Mucosa of stomach (tissue), 1 donor: ENCODE measurements at regions not wholly inside any gene's neighbourhood (a gene's known extent, or its start where the extent isn't known, plus 50 kb on each side); places are given as distances from the start of the nearest gene placed in this dataset.

Experiments
- H3K27me3 ChIP-seq: one replicate; pipeline ENCODE4 v1.7.0; 2013; ENCODE audit warnings: mild to moderate bottlenecking, low read length; ENCODE audit not compliant: control insufficient read depth, insufficient read depth
- H3K36me3 ChIP-seq: one replicate; pipeline ENCODE4 v1.7.0; 2013; ENCODE audit warnings: low read length; ENCODE audit not compliant: control insufficient read depth, insufficient read depth
- H3K4me1 ChIP-seq: one replicate; pipeline ENCODE4 v1.7.0; 2013; ENCODE audit warnings: mild to moderate bottlenecking, low read length; ENCODE audit not compliant: control insufficient read depth, insufficient read depth
- H3K4me3 ChIP-seq: one replicate; pipeline ENCODE4 v1.7.0; 2013; ENCODE audit warnings: low read length
- H3K9ac ChIP-seq: one replicate; pipeline ENCODE4 v1.7.0; 2013; ENCODE audit warnings: mild to moderate bottlenecking, low read length, moderate library complexity
- H3K9me3 ChIP-seq: one replicate; pipeline ENCODE4 v1.7.0; 2013; ENCODE audit warnings: mild to moderate bottlenecking, low read length, moderate library complexity; ENCODE audit not compliant: control insufficient read depth
- donor health status: Pancreatic carcinoma.

GRCh38 chr1:47637111-47637685 lies 199.4 kb downstream of the FOXD2 start:
- Histone ChIP-seq H3K4me3 (no peak overlapping the region), H3K9ac (no peak overlapping the region), H3K27me3 (no peaks in the 10 kb centered on the region), H3K4me1 (no peaks in the 10 kb centered on the region), H3K36me3 (no peaks in the 10 kb centered on the region), H3K9me3 (no peaks in the 10 kb centered on the region)

- no peaks in the 10 kb centered on the region for H3K27me3 ChIP-seq
- H3K36me3 ChIP-seq = no peaks in the 10 kb centered on the region
- no peak overlapping the region for H3K4me3 ChIP-seq
These were observed 200.4 kb downstream of the FOXD2 start for GRCh38 chr1:47638240-47638639.

DNA sequence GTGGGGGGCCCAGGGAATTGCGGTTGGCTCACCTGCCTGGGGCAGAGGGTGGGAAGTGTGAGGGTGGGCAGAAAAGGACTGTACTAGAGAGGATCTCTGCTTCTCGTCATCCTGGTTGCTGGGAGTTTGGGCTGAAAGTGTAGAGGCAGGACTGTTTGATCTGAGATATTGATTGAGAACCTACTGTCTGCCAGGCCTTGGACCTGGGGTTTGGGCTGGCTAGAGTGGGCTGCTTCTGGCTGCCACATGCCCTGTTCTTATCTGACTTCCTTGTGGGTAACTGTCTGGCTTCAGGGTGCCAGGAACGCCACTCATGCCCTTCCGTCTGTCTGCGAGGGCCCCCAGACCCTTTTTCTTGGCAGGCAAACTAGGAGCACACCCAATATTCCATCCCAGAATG lies 200.9 kb downstream of the FOXD2 start:
- no peaks in the 10 kb centered on the region for H3K36me3 ChIP-seq
- H3K27me3 ChIP-seq = peaks cover 4% of the 10 kb centered on the region
- H3K4me1 ChIP-seq = no peaks in the 10 kb centered on the region
- H3K4me3 ChIP-seq = no peak overlapping the region
- H3K9me3 ChIP-seq = no peaks in the 10 kb centered on the region
- no peak overlapping the region for H3K9ac ChIP-seq

More at GRCh38 chr1:47638240-47638639, 200.4 kb downstream of the FOXD2 start:
- no peaks in the 10 kb centered on the region for H3K4me1 ChIP-seq
- no peaks in the 10 kb centered on the region for H3K9me3 ChIP-seq
- no peak overlapping the region for H3K9ac ChIP-seq

DNA sequence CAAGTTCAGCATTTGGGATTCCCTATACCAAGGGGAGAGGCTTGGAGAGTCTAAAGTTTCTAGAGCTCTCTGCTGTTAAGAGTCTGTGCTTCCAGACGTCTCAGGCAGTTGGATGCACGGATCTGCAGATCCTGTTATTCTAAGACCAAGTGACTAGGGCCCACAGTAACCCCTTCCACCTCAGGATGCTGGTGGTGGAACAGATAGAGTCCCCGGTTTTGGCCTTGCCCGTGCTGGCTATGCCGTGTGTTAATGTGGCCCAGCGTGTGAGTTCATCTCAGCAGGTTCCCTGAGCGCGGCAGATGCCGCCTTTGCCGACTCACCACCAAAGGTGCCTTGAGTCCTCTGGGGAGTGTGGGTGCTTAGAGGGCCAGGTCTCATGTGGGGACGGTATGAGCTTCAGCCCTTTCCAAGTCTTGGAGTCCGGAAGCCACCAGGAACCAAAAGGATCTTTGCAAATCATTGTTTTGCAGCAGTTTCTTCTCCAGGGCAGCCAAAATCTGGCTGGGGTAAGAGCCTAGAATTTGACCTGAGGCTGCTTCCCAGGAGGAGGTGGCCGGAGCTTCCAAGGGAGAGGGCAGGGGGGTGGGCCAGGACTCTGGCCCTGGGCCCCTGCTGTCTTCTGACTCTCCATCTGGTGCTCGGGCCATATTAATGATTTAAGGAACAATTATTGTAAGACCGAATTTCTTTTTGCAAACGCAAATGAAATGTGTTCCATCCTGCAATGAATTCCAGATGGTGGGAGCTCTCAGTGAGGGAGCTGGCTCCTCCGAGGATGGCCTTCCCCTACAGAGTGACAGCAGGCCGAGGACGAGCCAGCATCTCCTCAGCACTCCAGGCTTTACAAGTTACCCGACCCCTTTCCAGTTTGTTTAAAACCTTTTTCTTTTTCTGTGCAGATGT lies 205.7 kb downstream of the FOXD2 start:
- H3K27me3 ChIP-seq = peaks cover 5% of the 10 kb centered on the region

DNA sequence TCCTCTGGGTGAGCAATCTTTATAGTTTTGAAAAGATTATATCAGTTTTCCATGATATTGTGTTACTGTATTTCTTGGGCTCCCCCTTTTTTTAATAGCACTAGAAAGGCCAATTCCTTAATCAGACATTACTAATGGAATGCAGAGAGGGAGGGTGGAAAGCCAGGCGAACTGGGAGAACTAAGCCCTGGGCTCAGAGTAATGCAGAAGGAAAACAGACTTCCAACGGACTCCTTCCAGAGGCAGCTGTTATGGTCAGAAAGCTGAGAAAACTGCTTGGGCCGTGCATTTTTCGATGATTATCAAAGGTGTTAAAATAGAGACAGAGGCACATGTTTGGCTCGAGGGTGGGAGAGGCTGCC lies 206.3 kb downstream of the FOXD2 start:
- Histone ChIP-seq H3K36me3 (no peaks in the 10 kb centered on the region), H3K9me3 (no peaks in the 10 kb centered on the region), H3K9ac (no peak overlapping the region), H3K4me3 (no peak overlapping the region), H3K4me1 (no peaks in the 10 kb centered on the region), H3K27me3 (peaks cover 5% of the 10 kb centered on the region)

More for the DNA sequence above, 205.7 kb downstream of the FOXD2 start:
- no peaks in the 10 kb centered on the region for H3K9me3 ChIP-seq
- H3K4me1 ChIP-seq = no peaks in the 10 kb centered on the region
- H3K36me3 ChIP-seq = no peaks in the 10 kb centered on the region
- no peak overlapping the region for H3K9ac ChIP-seq
- no peak overlapping the region for H3K4me3 ChIP-seq

- Histone ChIP-seq H3K27me3 (peaks cover 5% of the 10 kb centered on the region), H3K9ac (no peak overlapping the region), H3K36me3 (no peaks in the 10 kb centered on the region), H3K4me3 (no peak overlapping the region), H3K9me3 (no peaks in the 10 kb centered on the region), H3K4me1 (peaks cover 1% of the 10 kb centered on the region)
These were observed 207.3 kb downstream of the FOXD2 start for GRCh38 chr1:47645151-47645550.

DNA sequence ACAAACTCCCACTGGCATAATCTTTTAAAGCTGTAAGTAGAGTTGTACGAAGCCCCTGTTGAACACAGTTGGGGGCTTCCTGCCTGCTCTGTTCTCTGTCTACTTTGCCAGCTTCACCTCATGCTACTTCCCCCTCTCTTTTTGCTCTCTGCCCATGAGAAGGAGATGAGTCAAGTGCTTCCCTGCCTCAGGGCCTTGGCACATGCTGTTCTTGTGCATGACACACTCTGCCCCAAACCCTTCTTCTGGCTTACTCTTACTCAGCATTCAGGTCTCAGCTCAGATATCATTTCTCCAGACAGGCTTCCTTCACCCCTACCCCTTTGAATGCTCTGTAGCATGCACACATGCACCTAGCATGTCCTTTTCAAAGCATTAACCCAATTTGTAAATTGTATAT lies 208.8 kb downstream of the FOXD2 start:
- peaks cover 10% of the 10 kb centered on the region for H3K4me1 ChIP-seq
- H3K9ac ChIP-seq = no peak overlapping the region
- H3K9me3 ChIP-seq = no peaks in the 10 kb centered on the region
- H3K4me3 ChIP-seq = no peak overlapping the region
- H3K27me3 ChIP-seq = peaks cover 5% of the 10 kb centered on the region
- H3K36me3 ChIP-seq = no peaks in the 10 kb centered on the region

- no peak overlapping the region for H3K9ac ChIP-seq
- peaks cover 10% of the 10 kb centered on the region for H3K4me1 ChIP-seq
- H3K4me3 ChIP-seq = no peak overlapping the region
- no peaks in the 10 kb centered on the region for H3K9me3 ChIP-seq
- no peaks in the 10 kb centered on the region for H3K36me3 ChIP-seq
- peaks cover 5% of the 10 kb centered on the region for H3K27me3 ChIP-seq
These were observed 209.5 kb downstream of the FOXD2 start for GRCh38 chr1:47647327-47647845.

DNA sequence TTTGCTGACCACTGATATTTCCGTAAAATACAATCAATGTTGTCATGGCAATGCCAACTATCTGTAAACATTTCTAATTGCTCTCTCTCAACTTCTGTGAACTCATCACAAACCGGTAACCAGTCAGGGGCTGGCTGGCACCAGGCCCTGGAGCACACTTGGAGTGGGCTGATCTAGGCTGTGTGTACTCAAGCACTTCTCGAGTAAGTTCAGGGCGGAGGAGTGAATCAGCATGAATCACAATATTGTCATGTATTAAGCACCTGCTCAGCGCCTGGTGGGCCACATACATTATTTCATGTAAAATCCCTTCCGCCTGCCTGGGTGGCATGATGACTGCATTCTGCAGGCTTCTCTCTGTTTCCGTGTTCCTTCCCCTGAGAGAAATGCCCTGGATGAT lies 212.4 kb downstream of the FOXD2 start:
- H3K9ac ChIP-seq = no peak overlapping the region
- H3K36me3 ChIP-seq = no peaks in the 10 kb centered on the region
- no peaks in the 10 kb centered on the region for H3K9me3 ChIP-seq
- H3K27me3 ChIP-seq = no peaks in the 10 kb centered on the region
- peaks cover 10% of the 10 kb centered on the region for H3K4me1 ChIP-seq
- no peak overlapping the region for H3K4me3 ChIP-seq

DNA sequence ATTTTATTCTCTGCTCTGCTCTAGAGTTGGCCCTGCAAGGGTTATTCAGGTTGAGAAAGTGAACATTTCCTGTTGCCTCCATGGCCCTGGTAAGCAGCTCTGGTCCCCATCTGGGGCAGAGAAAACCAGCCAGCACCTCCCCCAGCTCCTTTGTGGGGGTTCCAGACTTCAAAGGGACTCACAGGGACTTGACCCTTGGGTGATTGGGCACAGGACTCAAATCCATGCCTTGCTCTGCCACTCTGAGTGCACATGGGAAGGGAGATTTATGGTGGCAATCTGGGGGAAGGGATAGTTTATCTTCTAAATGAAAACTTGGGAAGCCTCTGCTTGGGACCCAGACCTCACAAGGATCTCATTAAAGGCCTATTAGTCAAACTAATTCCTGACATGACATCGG lies 212.8 kb downstream of the FOXD2 start:
- Histone ChIP-seq H3K4me3 (no peak overlapping the region), H3K27me3 (peaks cover 1% of the 10 kb centered on the region), H3K36me3 (no peaks in the 10 kb centered on the region), H3K9me3 (no peaks in the 10 kb centered on the region), H3K9ac (no peak overlapping the region), H3K4me1 (peaks cover 10% of the 10 kb centered on the region)

GRCh38 chr1:47651311-47652089 lies 213.7 kb downstream of the FOXD2 start:
- Histone ChIP-seq H3K36me3 (no peaks in the 10 kb centered on the region), H3K9me3 (no peaks in the 10 kb centered on the region), H3K9ac (no peak overlapping the region), H3K27me3 (peaks cover 4% of the 10 kb centered on the region), H3K4me3 (no peak overlapping the region), H3K4me1 (peaks cover 10% of the 10 kb centered on the region)
